Inflammatory macrophage (primary cell): ENCODE measurements at regions not wholly inside any gene's neighbourhood (a gene's known extent, or its start where the extent isn't known, plus 50 kb on each side); places are given as distances from the start of the nearest gene placed in this dataset.
"Not testable (repeated sequence)": the region's sequence is repeated elsewhere in the genome, so short reads cannot be mapped to it uniquely, and the experiment has no call there.

Source experiments
- DNase-seq, 2 donors: peaks; one replicate each; pipeline ENCODE4 v3.0.0-alpha.2; 2020 to 2022

- DNase-seq, result no peak
Observed at GRCh38 chr16:60217787-60218186, 1483.7 kb upstream of the GOT2 start.

- DNase-seq, result no peak
Observed at GRCh38 chr16:60214311-60214710, 1480.2 kb upstream of the GOT2 start.

GRCh38 chr16:60206516-60206915, 1472.4 kb upstream of the GOT2 start:
- DNase-seq, result no peak

DNA sequence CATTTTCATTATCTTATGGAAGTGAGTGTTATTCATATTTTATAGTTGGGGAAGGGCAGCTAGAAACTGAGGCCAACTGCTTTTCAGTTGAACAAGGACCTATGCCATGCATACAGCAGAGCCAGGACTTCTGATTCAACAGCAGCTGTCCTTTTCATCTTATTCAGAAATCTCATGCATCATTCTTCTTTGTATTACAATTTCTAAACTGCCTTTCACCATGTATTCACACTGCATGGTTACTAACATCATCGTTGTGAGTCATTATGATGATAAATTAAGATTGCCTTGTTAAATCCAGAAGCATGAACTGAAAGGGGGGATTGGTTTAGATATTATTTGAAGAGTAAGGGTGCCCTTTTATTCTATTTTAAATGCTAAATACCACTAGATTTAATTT, 1470.1 kb upstream of the GOT2 start:
- DNase-seq, result no peak

- no peak for DNase-seq
Observed at GRCh38 chr16:60203525-60204124, 1469.5 kb upstream of the GOT2 start.

GRCh38 chr16:60200729-60201128, 1466.6 kb upstream of the GOT2 start:
- not testable (repeated sequence) for DNase-seq

GRCh38 chr16:60200161-60200560, 1466.0 kb upstream of the GOT2 start:
- no peak for DNase-seq

GRCh38 chr16:60199150-60199549, 1465.0 kb upstream of the GOT2 start:
- DNase-seq, result no peak

DNA sequence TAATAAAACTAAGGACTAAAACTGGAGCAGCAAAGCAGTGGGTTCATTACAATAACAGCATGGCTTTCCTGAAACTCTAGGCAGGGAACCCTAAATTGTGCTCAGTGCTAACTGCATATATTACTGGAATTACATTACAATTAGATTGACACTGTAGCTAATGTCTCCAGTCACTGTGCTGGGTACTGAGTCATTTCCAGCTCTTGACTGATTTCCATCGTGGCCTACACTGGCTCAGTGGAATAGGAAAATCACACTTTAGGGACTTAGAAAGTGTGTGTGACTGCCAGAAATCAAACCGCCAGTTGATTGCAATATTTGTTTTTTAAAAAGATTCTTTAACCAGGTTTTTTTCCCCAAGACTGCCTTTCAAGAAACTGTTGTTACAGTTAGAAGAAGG, 1447.4 kb upstream of the GOT2 start:
- no peak for DNase-seq

- no peak for DNase-seq
Observed at GRCh38 chr16:60180609-60181008, 1446.5 kb upstream of the GOT2 start.

DNA sequence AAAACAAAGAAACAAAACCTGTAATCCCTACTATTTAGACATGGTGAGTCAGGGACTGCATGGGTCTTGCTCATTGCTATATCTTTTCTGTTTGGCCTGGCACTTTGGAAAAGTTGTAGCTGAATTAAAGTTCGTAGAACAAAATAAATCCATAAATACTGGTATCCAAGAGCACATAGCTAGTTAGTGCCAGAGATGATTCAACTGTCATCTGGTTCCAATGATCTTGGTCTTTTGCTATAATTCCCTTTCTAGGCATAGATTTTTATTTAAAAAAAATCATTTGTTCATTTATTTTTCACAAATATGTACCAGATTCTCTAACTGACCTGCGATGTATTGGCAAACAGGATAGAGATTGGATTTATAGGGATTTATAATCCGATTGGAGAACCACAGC, 1436.1 kb upstream of the GOT2 start:
- no peak for DNase-seq

DNA sequence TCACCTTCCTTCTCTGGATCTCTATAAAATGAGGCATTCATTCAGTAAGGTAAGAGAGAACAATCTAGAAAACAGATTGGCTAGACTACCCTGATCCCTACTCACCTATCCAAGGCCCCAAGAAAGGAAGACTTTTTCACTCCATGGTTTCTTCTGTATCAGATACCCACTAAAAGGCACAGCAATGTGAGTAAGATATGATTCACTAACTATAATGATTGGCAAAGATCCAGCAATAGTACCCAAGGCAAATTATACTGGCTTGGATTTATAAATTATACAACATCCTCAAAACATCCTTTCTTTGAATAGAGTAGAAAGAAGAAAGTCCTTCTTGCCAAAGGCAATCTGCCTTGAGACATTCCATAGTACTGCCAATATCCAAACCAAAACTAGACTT, 1432.0 kb upstream of the GOT2 start:
- no peak for DNase-seq

DNA sequence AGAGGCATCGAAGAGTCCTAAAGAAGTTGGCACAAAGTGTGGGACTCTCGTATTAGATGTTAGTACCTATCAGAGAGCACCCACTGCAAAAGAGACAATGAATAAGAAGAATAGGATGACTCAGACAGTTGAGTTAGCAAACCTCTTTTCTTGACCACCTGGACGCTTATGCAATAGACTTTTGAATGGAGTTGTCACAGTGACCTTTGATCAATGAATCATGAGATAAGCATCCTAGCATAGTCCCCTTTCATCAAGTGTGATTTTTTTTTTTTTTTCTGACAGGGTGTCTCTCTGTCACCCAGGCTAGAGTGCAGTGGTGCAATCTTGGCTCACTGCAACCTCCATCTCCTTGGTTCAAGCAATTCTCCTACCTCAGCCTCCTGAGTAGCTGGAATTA, 1417.9 kb upstream of the GOT2 start:
- DNase-seq, result no peak

DNA sequence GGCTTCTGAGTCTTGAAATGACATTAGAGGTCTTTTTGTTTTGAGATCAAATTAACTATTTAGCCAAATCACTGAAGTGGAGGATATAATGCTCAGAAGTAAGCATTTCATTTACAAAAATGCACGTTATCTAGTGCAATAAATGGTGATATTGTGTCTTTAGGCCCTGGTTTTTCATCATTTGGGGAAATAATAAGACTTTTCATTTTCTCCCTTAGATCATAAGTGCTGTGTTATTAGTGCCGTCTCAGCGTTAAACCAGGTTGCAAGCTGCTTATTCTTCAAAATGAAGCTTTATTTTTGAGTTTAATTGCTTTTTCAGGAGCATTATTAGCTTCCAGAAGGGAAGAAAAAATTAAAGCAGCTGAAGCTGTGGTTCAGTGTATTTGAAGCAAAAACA, 1416.8 kb upstream of the GOT2 start:
- no peak for DNase-seq

- no peak for DNase-seq
Observed at GRCh38 chr16:60143348-60143705, 1409.2 kb upstream of the GOT2 start.

DNA sequence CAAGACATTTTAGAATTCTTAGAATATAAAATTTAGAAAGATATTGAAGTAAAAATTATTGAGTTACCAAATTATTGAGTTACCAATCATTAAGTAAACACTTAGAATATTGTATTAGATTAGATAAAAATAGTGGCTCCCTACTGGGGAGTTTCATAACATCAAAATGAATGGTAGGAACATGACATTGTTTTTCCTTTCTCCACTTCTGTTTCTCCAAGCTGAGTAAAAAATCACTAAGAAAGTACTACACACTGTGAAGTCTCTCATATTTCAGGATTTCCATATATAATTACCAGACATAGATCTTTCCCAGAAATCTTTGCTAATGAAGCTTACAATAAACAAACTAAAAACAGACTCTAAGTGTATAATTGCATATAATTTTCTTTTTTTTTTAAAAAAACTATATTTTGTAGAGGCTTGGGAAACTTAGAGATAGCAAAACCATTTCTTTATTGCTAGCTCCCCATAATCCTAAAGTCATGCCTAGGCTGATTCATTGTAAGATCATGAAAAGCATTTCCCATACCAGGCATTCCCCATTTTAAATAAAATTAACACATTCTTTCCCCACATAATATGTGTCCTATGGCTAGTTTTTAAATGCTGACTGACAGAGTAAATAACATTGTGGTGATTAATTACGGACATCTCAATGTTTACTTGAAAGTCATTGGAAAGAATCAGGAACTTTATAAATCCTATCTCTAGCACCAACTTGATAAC, 1408.7 kb upstream of the GOT2 start:
- no peak for DNase-seq

- no peak for DNase-seq
Observed at GRCh38 chr16:60137891-60138290, 1403.8 kb upstream of the GOT2 start.

GRCh38 chr16:60127196-60127595, 1393.1 kb upstream of the GOT2 start:
- peak; percentile 24 to 34 for DNase-seq

DNA sequence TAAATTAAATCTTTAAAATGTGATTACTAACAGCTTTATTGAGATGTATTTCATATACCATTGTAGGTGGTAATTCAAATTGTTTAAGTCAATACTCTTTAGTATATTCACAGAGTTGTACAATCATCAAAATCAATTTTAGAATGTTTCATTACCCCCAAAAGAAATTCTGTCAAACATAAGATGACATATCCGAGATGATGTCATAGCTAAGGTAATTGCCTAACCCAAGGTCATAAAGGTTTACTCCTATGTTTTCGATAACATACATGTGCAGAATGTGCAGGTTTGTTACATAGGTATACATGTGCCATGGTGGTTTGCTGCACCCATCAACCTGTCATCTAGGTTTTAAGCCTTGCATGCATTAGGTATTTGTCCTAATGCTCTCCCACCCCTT, 1392.0 kb upstream of the GOT2 start:
- not testable (repeated sequence) for DNase-seq

DNA sequence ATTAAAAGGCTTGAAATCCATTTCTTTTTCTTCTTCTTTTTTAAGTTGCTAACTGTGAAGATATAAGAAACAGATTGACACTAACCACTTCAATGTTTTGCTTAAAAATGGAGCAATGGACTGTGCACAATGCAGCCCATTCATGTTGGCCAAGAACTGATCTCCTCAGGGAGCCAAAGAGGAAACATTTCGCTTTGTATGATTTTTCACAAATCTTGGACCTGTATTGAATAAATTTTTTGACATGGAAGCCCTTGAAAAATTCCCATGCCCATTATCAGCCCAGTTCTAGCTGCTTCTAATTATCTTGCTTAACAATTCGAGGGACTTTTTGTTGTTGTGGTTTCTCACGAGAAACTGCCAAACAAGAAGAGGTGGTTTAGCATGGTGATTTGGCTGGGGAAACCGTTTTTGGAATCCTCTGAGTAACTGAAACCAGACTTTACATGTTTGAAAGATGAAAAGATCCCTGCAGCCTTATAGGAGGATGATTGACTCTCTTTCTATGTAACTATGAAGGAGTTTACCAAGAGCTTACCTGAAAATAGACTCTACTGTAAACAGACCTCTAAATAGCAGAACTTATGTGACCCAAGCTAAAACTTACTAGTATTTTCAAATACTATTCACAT, 1389.4 kb upstream of the GOT2 start:
- DNase-seq, result no peak

- DNase-seq, result no peak
Observed at GRCh38 chr16:60120586-60120985, 1386.5 kb upstream of the GOT2 start.

- no peak for DNase-seq
Observed at GRCh38 chr16:60110531-60110930, 1376.4 kb upstream of the GOT2 start.

GRCh38 chr16:60107871-60108270, 1373.8 kb upstream of the GOT2 start:
- DNase-seq, result peak in 1 of 2 donors; percentile 5

DNA sequence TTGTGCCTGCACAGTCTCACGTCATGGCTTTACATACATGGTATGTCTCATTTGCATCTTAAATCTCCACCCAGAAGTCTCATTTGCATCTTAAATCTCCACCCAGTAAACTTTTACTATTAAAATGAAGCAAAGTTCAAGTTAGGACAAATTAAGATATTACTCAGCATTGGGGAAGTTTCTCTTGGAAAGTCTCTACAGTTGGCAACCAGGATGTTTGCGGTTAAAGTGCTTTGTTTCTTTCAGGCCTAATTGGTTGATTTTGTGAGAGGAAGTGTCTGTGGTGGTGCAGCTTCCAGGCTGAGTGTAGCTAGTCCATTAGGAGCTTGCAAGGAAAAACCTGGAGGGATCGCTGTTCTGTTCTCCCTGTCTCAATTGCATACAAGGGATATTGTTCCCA, 1373.3 kb upstream of the GOT2 start:
- DNase-seq, result peak; percentile 59 to 74
